RPMI7951 (cell line): ENCODE measurements at regions not wholly inside any gene's neighbourhood (a gene's known extent, or its start where the extent isn't known, plus 50 kb on each side); places are given as distances from the start of the nearest gene placed in this dataset.
A peak's percentile ranks its signal among the peaks of the same experiment; 100 is the strongest.

Experiments used
- DNase-seq: peaks from one replicate; pipeline ENCODE4 v3.0.0-alpha.2; 2012; ENCODE audit warnings: low read depth

DNA sequence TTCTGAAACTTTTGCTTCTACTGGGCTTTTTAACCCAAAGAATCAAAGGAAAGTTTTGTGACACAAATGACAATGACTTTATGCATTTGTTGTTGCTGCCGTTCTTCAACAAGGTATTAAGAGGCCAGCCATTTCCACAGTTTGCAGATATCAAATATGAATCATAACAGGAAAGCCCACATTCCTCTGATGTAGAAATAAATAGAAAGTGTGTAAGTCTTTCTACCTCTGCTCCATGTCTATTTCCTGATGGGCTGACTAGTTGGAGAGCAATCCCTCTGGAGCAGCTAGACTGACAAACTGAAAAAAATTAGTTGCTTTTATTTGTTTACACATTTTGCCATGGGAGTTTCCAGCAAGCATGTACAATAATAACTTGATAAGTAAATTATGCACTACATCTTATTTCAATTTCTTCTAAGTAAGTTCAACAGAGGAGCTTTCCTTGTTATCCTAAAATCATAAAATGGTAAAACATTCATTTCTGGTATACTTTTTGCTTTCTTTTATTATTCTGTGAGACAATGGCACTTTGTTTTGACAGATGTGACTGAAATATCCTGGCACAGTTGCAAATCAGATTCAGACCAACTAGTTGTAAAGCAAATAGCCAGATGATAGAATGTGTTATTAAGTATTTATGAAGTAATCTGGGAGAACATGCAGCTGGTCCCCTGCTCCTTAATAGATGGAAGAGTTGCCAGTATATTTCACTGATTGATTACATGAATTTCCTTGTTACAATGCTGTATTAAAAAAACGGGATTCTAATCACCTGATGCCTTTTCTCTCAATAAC lies 266.7 kb downstream of the METTL4 start:
- DNase-seq: no peak

DNA sequence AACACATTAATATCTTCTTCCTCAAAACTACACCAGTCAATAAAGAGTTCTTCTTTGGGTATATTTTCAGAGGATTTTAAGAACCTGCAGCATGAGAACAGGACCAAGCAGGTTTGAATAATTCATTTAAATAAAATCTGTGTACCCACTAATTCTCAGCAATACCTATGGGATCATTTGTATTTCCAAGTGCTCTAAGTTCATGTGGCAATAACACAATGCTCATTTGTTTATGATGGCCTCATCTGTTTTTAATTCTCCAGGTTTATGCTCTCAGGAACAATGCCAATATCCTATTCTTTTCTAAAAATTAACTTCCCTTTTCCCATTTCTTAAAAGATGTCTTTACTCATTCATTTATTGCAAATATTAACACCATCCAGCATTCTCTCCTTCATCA lies 264.7 kb downstream of the METTL4 start:
- no peak for DNase-seq

DNA sequence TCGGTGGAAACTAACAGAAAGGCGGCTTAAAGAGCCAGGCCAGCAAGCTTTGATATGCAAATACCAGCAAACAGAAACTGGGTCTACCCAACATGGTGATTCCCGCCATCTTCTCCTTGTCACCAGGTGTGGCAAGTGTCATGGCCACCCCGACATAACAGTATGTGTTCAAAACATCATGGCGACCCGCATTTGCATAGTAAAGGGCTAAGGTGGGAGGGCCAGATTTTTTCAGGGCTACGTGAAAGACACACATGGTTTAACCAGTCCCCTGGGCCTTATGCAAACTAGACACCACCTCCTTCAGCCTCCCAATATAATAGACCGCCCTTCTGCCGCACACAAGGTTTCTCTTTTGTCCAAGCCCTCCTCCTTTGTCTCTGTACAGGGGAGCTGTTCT lies 260.4 kb downstream of the METTL4 start:
- DNase-seq: peak; percentile 15

DNA sequence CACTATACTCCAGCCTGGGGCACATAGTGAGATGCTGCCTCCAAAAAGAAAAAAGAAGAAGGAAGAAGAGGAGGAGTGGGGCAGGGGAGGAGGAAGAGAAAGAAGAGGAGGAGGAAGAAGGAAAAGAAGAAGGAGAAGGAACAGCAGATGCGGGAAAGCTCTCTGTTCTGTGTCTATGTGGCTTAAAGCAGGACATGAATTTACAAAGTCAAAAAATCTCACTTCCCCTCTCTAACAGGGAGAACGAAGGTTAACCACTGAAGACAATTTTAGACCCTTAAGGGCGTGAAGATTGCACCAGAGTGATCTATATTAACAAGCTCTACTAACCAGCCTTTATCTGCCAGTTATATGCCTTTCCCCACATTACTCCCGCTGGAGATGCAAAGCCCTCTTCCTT lies 258.9 kb downstream of the METTL4 start:
- DNase-seq: no peak

DNA sequence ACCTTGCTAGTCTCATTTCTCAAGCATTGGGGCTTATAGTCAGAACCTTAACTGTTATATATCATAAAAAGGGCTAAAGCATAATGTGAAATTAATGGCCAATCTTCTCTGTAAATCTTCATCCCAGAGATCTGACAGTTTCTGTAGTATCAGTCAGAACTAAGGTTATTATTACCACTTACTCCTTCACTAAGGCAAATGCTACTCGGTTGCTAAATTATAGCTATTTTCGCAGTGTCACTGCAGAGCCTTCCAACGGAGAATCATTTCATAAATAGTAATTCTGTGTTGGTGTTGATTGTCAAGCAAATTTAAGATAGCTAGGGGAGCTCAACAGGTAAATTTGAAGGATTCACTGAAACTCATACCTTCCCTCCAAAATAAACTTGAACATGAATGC lies 258.0 kb downstream of the METTL4 start:
- DNase-seq: no peak

DNA sequence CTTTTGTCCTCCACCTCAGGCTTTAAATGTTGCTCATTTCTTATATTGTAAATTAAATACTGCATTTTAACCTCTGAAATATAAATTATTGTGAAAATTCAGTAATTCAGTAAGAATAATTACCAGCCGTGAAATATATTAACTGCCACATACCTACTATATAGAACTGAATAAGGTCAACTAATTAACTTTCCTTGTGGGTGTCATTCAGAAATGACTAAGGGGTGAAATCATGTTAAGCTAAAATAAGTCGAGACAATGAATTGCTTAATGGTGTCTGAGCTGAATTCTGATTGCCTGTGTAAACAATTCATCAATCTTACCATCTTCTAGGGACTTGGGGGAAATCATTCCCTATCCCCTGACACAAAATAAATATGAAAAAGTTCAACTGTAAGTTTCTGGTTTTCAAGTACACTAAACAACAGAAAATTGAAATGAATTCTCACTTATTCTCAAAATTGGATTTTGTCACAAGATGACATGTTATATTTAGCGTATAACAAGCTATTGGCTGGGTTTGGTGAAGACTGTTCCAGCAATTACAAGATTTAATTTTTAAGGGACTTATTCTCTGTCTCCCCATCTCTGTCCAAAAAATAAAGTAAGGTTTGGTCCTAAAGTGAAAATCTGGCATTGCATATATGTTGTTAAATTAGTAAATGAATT lies 255.1 kb downstream of the METTL4 start:
- no peak for DNase-seq

DNA sequence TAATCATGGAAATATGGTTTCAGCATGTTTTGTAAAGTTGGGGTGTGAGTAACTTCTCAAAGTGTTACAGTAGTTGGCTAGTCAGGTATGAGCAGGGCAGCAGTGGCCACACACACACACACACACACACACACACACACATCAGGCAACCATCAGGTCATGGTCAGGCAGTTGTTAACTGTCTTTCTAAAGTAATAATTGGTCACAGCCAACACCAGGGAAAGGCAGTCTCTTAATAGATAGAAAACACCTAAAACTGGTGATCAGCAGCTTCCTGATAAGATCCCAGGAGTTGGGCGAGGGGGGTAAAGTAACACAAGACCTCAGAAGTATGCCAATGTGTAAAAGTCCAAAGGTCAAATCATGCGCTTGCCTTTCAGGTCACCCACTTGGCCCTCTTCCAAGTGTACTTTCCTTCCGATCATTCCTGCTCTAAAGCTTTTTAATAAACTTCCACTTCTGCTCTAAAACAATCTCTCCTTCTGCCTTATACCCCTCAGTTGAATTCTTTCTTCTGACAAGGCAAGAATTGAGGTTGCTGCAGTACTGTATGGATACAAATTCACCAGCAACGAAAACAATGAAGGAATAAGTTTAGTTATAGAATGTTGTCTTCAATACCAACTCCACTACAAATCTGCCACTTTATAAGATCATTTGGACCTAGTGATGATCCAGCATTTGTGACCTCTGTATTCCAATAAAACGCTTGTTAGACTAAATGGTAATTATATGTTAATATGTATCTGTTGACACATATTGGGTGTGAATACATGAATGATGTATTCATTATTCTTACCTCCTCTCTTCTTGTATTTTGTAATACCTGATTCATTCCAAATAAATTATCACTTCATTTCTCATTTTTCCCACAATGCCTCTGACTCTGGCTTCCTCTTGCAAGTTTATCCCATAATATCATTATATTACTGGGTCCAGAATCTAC lies 254.3 kb downstream of the METTL4 start:
- DNase-seq: no peak

DNA sequence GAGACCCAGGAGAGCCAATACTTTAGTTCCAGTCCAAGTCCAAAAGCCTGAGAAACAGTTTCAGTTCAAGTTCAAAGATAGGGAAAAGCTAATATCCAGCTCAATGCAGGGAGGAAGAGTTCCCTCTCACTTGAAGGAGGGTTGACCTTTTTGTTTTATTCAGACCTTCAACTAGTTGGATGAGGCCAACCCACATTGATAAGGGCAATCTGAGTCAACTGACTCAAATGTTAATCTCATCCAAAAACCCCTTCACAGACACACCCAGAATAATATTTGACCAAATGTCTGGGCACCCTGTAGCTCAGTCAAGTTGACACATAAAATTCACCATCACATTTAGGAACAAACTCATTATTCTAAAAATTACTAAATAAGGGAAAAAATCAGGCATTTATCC lies 246.8 kb downstream of the METTL4 start:
- no peak for DNase-seq

DNA sequence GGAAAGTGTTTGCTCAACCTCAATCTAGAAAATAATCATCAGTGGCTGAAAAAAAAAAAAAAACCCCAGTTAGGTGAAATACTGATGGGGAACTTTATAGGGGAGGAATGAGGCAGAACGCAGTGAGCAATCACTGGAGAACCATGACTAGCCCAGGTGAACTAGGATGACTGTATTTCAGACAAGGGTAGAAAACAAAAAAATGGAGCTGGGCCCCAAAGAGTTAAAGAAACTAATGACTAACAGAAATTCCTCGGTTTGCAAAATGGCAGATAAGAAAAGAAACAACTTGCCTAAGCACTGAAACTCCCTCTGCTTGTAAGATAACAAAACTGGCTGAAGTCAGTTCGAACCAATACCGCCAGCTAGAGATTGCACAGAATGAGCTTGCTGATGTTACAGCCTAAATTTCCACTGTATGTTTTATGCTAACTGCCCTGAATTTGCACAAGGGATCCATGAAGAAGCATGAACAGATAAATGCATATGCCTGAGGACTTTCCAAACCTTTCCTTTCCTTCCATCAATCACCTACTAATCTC lies 245.9 kb downstream of the METTL4 start:
- DNase-seq: peak; percentile 44

DNA sequence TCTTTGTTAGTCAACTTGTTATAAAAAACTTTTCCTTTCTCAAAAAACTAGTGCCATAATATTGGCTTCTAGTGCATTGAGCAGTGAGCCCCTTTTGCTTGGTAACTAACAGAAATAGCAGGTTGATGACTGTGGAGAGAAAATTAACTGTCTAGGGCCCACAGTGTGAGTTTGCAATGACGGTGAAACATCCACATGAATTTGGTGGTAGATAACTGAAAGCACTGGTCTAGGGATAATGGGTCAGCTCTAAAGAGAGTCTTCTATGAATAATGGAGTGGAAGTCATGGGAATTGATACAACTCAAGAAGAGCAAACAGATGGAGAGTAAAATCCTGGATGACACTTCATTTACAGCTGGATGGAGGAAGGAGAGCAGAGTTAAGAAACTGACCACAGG lies 245.4 kb downstream of the METTL4 start:
- no peak for DNase-seq

DNA sequence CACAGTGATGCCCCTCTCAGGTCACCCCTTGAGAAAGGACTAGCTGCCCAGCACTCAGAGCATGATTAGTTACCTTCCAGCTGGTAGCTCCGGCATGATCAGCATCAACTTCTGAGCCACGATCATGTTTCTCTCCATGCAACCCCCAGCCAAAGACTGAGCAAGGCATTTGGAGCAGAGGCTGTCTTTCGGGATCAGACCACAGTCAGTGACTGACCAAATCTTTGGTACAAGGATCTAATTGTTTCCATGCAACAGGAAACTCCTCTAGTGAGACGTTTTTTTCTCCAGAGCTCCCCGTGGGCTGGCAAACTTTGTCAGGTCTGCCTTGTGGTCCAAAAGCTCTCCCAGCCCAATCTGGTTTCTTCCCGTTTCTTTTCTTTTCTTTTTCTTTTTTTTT lies 244.3 kb downstream of the METTL4 start:
- peak; percentile 53 for DNase-seq

DNA sequence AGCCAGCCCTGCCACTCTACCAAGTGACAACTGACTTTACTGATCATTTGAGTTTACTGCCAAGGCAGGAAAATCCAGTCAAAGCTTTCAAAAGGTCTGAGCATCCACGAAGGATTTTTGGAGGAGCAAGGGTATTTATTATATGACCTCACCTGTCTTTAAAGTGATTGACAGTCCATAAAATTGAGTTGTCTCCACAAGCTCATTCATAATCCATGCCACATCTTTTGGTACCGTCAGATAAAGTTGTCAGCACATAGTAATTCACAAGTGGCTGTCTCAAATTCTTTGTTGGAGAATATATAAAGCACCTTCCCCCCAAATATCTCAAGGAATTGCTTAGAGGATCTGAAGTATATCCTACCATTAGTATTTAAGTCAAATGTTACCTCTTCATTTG lies 240.5 kb downstream of the METTL4 start:
- no peak for DNase-seq

DNA sequence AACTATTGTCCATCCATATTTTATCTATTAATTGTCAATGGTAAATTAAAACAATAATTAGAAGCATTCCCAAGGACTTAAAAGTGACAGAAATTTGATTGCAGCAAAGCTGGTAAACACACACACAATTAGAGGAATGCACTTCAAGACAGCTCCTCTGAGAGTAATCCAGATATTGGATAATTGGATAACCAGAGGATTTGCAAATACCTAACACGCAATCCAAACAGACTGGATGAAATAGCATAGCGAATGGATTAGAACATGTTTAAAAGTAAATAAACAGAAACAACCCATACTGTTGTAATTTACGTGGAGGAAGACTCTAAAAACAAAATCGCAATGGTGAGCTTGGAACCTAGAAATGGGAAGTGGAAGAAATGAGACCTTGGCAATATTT lies 239.8 kb downstream of the METTL4 start:
- no peak for DNase-seq

DNA sequence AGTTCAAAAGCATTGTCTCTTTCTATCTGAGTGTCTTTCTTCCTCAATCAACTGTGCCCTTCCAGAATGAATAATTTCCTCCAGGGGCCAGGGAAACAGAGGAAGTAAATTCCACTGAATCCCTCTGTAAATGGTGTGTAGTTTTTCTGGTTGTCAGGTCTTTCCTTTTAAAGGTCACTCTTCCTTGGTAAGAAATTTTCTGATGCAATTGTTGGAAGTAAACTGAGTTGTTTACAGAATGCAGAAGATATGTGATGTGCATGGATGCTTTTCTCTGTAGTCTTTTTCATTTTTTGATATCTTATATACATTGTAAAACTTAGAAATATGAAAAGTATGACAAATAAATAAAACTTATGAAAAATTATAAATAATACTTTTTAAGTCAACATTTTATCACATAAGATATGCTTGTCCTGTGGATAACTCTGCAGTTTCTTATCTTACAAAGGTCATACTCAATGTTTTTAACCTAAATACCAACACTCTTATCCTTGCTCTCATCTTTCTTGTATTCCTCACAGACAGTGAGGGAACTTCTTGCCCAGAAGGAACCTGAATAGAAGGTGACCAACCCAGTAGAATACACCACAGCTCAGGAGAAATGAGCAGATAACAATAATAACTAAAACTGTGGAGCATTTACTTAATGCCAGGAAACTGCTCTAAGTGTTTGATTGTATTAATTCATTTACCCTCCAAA lies 234.5 kb downstream of the METTL4 start:
- no peak for DNase-seq

DNA sequence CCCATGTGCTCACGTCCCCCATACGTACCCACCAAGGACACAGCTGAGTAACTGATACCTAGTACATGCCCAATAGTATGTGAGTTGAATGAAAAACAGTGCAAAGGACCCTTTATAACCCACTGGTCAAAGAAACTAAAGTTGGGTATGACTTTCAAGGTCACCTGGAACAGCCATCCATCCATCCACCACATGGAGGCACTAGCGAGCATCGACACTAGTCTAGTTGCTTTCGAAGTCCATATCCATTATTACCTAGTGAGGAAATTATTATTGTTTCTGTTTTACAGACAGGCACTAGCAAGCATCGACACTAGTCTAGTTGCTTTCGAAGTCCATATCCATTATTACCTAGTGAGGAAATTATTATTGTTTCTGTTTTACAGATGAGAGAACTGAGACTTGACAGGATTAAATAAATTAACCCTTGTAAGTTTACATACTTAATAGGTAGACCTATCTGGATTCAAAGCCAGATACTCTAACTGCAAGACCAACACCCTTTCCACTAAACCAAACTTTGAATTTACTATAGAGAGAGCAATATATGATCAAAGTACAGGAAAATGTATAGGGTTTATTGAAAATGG lies 233.7 kb downstream of the METTL4 start:
- DNase-seq: peak; percentile 42

DNA sequence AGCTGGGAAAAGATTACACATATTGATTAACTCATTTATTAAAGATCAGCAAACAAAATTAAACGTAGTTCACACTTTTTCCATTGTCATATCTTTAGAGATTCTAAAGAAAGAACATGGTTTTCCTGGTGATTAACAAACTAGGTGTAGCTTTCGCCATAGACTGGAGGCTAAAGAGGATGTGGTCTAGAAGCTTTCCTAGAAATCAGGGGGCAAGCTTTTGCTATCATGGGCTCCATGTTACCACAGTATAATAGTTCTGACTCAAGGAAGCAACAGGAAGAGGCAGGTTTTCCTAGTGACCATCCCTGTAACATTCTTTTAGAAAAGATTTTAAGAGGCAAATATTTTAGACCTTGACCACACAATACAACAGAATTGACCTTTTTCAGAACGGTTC lies 232.7 kb downstream of the METTL4 start:
- DNase-seq: peak; percentile 56

DNA sequence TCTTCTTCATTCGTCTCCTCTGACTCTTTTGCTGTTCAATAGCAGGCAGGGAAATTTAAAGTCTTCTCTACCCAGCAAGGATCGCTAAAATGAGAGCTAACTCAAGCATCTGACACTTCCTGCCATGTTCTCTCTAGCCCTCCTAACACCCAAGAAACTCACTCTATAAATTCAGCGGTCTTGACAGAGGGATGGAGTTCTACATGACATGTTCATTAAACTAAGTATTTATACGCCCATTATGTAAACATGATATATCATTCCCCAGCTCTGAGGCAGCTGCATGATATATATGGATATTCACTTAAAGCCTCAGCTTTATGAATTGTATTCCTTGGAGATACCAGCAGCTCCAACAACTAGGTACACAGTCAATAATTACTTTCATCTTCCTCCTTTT lies 231.0 kb downstream of the METTL4 start:
- DNase-seq: no peak

DNA sequence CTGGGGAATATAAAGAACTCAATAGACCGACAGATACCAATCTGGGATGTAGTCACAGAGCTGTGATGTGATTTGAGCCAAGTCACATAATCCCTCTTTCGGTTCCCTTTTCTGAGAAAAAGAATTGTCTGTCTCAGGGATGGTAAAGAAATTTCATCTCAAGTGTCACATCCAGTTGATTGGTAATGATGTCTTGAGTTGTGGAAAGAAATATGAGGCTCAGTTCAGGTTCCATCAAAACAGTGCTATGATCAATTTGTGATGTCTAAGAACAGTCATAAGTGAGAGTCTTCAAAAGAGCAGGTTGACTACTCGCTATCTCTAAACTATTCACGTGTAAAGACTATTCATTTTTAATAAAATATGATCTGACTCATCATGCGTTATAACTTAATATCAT lies 223.3 kb downstream of the METTL4 start:
- DNase-seq: no peak

DNA sequence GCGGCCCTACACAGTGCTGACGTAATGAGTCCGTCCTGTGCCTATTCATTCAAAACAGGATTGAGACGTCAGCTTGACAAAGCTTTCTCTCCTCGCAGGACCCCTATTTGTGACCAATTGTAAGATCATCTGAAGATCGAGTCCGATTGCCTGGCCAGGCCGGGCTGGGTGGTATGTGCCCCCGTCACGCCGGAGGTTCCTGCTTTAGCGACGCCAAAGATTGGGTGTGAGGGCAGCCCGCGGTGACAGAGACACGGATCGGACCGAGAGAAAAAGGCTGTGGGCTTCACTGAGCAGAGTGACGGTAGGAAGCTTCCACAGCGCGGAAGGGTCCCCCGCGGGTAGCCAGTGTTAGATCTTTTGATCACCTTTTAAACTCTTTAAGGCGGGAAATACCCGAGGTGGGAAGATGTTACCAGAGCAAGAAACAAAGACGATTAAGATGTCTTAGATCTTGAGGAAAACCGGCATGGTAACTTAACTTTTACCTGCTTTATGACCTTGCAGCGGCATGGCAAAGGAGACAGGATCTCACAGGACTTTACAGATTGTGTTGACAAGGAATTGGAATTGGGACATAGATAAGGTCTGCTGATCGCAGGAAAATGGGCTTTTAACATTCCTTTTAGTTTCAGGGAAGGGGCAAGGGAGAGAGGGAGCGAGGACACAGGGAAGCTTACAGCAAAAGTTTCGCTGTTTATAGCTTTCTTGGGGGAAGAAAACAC lies 220.0 kb downstream of the METTL4 start:
- peak; percentile 33 for DNase-seq

DNA sequence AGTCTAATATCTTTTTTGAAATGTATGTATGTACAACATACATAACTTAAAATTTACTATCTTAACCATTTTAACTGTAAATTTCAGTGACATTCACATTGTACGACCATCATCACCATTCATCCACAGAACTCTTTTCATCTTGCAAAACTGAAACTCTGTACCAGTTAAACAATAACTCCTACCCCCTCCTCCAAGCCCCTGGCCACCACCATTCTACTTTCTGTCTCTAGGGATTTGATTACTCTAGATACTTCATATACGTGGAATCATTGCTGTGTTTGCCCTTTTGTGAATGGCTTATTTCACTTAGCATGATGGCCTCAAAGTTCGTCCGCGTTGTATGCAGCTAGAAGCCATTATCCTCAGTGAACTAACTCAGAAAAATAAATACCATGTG lies 217.0 kb downstream of the METTL4 start:
- DNase-seq: no peak
